ENCODE measurements at regions not wholly inside any gene's neighbourhood (a gene's known extent, or its start where the extent isn't known, plus 50 kb on each side); places are given as distances from the start of the nearest gene placed in this dataset.

DNA sequence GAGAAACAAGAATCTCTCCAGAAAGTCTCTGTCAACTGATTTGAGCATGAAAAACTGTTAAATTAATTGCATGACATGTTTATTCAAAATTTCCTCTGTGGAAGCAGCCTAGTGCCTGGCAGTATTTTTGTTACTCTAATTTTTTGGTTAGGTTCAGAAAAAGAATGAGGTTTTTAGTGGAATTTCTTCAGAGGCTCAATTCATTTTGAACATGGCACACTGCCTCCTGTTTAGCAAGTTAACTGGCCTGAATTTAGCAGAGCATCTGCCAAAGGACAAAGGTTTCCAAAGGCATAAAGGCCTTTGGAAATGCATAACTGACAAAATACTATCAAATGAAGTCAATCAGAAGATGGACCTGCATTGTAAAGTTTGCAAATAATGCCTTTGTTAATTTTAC, 1326.5 kb downstream of the PLA2G4A start:
- Histone ChIP-seq H3K9me3 (no peaks in the 10 kb centered on the region), H3K27ac (no peak overlapping the region), H3K4me1 (no peaks in the 10 kb centered on the region), H3K4me2 (no peak overlapping the region), H3K4me3 (no peak overlapping the region)
- ChIA-PET POLR2A (no interaction called here), CTCF (no interaction called here)
- no peak for DNase-seq (ENCODE audit: low read depth in 1 of 2, low spot score in 1 of 2)
- ATAC-seq = no peak
- TF ChIP-seq, protein P1, sequence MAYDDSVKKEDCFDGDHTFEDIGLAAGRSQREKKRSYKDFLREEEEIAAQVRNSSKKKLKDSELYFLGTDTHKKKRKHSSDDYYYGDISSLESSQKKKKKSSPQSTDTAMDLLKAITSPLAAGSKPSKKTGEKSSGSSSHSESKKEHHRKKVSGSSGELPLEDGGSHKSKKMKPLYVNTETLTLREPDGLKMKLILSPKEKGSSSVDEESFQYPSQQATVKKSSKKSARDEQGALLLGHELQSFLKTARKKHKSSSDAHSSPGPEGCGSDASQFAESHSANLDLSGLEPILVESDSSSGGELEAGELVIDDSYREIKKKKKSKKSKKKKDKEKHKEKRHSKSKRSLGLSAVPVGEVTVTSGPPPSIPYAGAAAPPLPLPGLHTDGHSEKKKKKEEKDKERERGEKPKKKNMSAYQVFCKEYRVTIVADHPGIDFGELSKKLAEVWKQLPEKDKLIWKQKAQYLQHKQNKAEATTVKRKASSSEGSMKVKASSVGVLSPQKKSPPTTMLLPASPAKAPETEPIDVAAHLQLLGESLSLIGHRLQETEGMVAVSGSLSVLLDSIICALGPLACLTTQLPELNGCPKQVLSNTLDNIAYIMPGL (CRISPR knock-in tag; IDR thresholded peaks at IDR 0.05; ENCODE audit: borderline replicate concordance) = no peak
- TF ChIP-seq MYC (IDR thresholded peaks at IDR 0.05; ENCODE audit: borderline replicate concordance, low read length) = no peak
- no peak for TF ChIP-seq MAFK (IDR thresholded peaks at IDR 0.05; ENCODE audit: partially characterized antibody)
- no peak for TF ChIP-seq NPAS2 (CRISPR knock-in tag; IDR thresholded peaks at IDR 0.05; ENCODE audit: borderline replicate concordance)
- no peak for TF ChIP-seq ZC3H11A (IDR thresholded peaks at IDR 0.05)
- no peak for TF ChIP-seq ZSCAN20 (CRISPR knock-in tag; IDR thresholded peaks at IDR 0.05)
- no peak for TF ChIP-seq CEBPB (IDR thresholded peaks at IDR 0.05)
- no peak for TF ChIP-seq ZFP36 (IDR thresholded peaks at IDR 0.05; ENCODE audit: borderline replicate concordance, partially characterized antibody)
- TF ChIP-seq, protein P2, sequence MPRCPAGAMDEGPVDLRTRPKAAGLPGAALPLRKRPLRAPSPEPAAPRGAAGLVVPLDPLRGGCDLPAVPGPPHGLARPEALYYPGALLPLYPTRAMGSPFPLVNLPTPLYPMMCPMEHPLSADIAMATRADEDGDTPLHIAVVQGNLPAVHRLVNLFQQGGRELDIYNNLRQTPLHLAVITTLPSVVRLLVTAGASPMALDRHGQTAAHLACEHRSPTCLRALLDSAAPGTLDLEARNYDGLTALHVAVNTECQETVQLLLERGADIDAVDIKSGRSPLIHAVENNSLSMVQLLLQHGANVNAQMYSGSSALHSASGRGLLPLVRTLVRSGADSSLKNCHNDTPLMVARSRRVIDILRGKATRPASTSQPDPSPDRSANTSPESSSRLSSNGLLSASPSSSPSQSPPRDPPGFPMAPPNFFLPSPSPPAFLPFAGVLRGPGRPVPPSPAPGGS (IDR thresholded peaks at IDR 0.05) = no peak
- TF ChIP-seq EP300 (IDR thresholded peaks at IDR 0.05) = no peak
- TF ChIP-seq, protein P3, sequence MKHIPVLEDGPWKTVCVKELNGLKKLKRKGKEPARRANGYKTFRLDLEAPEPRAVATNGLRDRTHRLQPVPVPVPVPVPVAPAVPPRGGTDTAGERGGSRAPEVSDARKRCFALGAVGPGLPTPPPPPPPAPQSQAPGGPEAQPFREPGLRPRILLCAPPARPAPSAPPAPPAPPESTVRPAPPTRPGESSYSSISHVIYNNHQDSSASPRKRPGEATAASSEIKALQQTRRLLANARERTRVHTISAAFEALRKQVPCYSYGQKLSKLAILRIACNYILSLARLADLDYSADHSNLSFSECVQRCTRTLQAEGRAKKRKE (CRISPR knock-in tag; IDR thresholded peaks at IDR 0.05; ENCODE audit: low read depth) = no peak
- no peak for TF ChIP-seq RFX5 (IDR thresholded peaks at IDR 0.05)
- no peak for TF ChIP-seq CBX8 (IDR thresholded peaks at IDR 0.05)
- no peak for TF ChIP-seq ZNF302 (CRISPR knock-in tag; IDR thresholded peaks at IDR 0.05)
- no peak for TF ChIP-seq EHMT2 (IDR thresholded peaks at IDR 0.05; ENCODE audit: low read depth)
- TF ChIP-seq KDM5A (IDR thresholded peaks at IDR 0.05) = no peak
- no peak for TF ChIP-seq RNF2 (IDR thresholded peaks at IDR 0.05; ENCODE audit: borderline replicate concordance, low read depth)
- TF ChIP-seq HOXA7 (CRISPR knock-in tag; IDR thresholded peaks at IDR 0.05) = no peak
- no peak for FAIRE-seq

DNA sequence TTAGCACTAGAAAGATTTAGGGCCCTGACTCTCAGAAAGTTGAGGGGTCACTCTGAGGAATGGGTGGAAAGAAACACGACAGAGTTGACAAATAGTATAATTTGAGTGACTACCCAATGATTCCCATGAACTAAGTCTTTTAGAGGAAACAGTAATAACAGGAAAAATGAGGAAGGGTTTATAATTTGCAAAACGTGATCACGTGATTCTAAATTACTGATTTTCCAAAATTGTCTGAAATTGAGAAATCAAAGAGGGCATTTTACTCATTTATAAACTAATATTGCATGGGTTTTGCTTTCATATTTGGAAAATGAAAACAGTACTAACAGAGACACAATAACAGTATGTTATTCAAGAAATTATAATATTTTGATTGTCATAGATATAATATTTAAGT, 1335.7 kb downstream of the PLA2G4A start:
- CTCF ChIA-PET = no interaction called here
- no peak for ATAC-seq
- Histone ChIP-seq H3K9me3 (no peaks in the 10 kb centered on the region), H3K4me2 (no peak overlapping the region), H3K4me3 (no peak overlapping the region), H3K4me1 (no peaks in the 10 kb centered on the region), H3K27ac (no peak overlapping the region)
- WGBS (ENCODE audit: missing lambda C conversion rate) = 65% methylated on average over 3 of the region's 3 CpGs
- no peak for FAIRE-seq
- no peak for TF ChIP-seq MAZ (IDR thresholded peaks at IDR 0.05; ENCODE audit: borderline replicate concordance, low read depth, low read length)
- TF ChIP-seq ESRRA (IDR thresholded peaks at IDR 0.05; ENCODE audit: borderline replicate concordance, low read length) = no peak
- TF ChIP-seq FOSB (CRISPR knock-in tag; IDR thresholded peaks at IDR 0.05) = no peak
- TF ChIP-seq, protein P4, sequence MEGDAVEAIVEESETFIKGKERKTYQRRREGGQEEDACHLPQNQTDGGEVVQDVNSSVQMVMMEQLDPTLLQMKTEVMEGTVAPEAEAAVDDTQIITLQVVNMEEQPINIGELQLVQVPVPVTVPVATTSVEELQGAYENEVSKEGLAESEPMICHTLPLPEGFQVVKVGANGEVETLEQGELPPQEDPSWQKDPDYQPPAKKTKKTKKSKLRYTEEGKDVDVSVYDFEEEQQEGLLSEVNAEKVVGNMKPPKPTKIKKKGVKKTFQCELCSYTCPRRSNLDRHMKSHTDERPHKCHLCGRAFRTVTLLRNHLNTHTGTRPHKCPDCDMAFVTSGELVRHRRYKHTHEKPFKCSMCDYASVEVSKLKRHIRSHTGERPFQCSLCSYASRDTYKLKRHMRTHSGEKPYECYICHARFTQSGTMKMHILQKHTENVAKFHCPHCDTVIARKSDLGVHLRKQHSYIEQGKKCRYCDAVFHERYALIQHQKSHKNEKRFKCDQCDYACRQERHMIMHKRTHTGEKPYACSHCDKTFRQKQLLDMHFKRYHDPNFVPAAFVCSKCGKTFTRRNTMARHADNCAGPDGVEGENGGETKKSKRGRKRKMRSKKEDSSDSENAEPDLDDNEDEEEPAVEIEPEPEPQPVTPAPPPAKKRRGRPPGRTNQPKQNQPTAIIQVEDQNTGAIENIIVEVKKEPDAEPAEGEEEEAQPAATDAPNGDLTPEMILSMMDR (IDR thresholded peaks at IDR 0.05) = no peak
- POLR2A ChIA-PET = no interaction called here
- DNase-seq (ENCODE audit: low read depth in 1 of 2, low spot score in 1 of 2) = no peak

Measured in A549 (cell line).